ENCODE measurements at regions not wholly inside any gene's neighbourhood (a gene's known extent, or its start where the extent isn't known, plus 50 kb on each side); places are given as distances from the start of the nearest gene placed in this dataset.
"Not testable (repeated sequence)": the region's sequence is repeated elsewhere in the genome, so short reads cannot be mapped to it uniquely, and the experiment has no call there.

DNA sequence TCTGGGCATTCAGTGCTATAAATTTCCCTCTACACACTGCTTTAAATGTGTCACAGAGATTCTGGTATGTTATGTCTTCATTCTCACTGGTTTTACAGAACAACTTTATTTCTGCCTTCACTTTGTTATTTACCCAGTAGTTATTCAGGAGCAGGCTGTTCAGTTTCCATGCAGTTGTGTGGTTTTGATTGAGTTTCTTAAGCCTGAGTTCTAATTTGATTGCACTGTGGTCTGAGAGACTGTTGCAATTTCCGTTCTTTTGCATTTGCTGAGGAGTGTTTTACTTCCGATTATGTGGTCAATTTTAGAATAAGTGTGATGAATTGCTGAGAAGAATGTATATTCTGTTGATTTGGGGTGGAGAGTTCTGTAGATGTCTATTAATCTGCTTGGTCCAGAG is 50.1 kb upstream of the HCRTR2 start:
- TF ChIP-seq, protein P1, sequence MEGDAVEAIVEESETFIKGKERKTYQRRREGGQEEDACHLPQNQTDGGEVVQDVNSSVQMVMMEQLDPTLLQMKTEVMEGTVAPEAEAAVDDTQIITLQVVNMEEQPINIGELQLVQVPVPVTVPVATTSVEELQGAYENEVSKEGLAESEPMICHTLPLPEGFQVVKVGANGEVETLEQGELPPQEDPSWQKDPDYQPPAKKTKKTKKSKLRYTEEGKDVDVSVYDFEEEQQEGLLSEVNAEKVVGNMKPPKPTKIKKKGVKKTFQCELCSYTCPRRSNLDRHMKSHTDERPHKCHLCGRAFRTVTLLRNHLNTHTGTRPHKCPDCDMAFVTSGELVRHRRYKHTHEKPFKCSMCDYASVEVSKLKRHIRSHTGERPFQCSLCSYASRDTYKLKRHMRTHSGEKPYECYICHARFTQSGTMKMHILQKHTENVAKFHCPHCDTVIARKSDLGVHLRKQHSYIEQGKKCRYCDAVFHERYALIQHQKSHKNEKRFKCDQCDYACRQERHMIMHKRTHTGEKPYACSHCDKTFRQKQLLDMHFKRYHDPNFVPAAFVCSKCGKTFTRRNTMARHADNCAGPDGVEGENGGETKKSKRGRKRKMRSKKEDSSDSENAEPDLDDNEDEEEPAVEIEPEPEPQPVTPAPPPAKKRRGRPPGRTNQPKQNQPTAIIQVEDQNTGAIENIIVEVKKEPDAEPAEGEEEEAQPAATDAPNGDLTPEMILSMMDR (IDR thresholded peaks at IDR 0.05) = not testable (repeated sequence)
- not testable (repeated sequence) for TF ChIP-seq POLR2AphosphoS5, POLR2A (IDR thresholded peaks at IDR 0.05)
